ENCODE measurements at regions not wholly inside any gene's neighbourhood (a gene's known extent, or its start where the extent isn't known, plus 50 kb on each side); places are given as distances from the start of the nearest gene placed in this dataset.

GRCh38 chr13:26155568-26155967 is 66.5 kb downstream of the RNF6 start:
- no peak for DNase-seq (ENCODE audit: low spot score)

GRCh38 chr13:26133851-26134250 is 82.0 kb upstream of the SHISA2 start:
- peak; percentile 19 for DNase-seq (ENCODE audit: low spot score)

- no peak for DNase-seq (ENCODE audit: low spot score)
Measured at GRCh38 chr13:26133286-26133685, 81.5 kb upstream of the SHISA2 start.

GRCh38 chr13:26132756-26133155 is 80.9 kb upstream of the SHISA2 start:
- peak; percentile 23 for DNase-seq (ENCODE audit: low spot score)

GRCh38 chr13:26128676-26129075 is 76.9 kb upstream of the SHISA2 start:
- no peak for DNase-seq (ENCODE audit: low spot score)

GRCh38 chr13:26117620-26118019 is 65.8 kb upstream of the SHISA2 start:
- DNase-seq (ENCODE audit: low spot score): no peak

GRCh38 chr13:26112843-26113242 is 61.0 kb upstream of the SHISA2 start:
- DNase-seq (ENCODE audit: low spot score): no peak

- no peak for DNase-seq (ENCODE audit: low spot score)
Measured at GRCh38 chr13:26111797-26112196, 60.0 kb upstream of the SHISA2 start.

All from iPS-NIHi11 (cell line).